LoVo (cell line): ENCODE measurements at regions not wholly inside any gene's neighbourhood (a gene's known extent, or its start where the extent isn't known, plus 50 kb on each side); places are given as distances from the start of the nearest gene placed in this dataset.

Source experiments
- DNase-seq: peaks from one replicate; pipeline ENCODE4 v3.0.0-alpha.2; 2016; ENCODE audit warnings: low spot score

DNA sequence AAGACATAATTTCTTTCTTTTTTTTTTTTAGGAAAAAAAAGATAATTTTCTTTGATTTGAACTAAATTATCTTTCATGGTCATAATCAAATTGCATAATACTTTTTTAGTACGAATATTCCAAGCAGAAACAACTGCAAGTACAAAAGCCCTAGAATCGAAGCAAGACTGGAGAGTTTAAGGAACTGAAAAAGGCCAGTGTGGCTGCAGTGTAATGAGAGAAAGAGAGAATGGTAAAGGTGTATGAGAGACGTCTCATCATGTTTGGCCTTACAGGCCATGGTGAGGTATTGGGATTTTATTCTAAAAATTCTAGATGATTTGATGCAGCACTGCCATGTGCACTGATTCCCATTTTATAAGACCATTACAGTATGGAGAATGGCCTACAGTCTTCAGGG is 180.9 kb downstream of the SUCNR1 start:
- no peak for DNase-seq

DNA sequence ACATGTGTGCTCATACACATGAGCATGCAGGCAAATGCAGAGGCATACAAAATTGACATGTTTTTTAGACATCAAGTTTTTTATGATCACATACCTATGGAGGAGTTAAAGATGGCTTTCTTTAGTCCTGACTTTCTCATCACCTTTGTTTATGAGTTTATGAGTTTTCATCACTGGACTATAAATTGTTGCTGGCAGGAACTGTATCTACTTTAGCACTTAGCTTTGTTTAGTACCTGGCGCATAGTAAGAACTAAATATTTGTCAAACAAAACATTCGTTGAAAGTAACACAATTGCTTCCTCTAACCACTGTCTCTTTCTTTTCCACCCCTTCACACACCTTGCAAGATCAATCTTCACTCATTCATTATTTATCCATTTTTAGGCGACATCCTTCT is 182.6 kb downstream of the SUCNR1 start:
- DNase-seq = no peak

DNA sequence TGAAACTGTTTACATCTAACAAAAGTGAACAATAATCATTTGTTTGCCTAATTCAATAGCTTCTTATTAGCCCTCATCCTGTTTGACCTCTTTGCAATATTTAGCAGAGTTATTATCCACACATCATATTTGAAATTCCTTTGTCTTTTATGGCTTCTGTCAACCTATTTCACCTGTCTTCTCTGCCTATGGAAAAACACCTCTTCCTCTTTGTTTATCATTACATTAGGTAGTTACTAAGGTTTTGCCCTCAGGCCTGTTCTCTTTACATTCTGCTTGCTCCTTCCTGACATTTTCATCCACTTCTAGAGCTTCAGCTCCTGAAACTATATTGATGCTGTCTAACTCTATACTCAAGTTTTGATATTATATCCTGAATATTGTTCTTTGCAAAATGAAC is 183.0 kb downstream of the SUCNR1 start:
- no peak for DNase-seq

DNA sequence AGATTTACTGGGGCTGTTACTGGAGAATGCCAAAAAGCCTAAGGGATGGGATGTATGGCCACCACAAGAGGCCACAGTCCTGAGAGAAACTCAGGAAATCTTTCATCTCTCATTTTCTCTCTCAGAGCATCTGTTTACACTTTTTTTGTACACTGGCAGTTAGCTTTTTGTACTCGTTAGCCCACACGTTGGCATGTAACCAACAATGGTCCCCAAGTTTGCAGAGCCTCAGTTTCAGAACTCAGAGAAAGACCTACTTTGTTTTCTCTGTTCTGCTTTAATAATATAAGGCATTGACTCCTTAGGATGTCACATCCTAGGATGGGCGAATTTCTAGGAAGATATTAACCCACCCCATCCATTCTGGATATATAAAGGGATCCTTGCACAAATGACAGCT is 183.5 kb downstream of the SUCNR1 start:
- DNase-seq = no peak

DNA sequence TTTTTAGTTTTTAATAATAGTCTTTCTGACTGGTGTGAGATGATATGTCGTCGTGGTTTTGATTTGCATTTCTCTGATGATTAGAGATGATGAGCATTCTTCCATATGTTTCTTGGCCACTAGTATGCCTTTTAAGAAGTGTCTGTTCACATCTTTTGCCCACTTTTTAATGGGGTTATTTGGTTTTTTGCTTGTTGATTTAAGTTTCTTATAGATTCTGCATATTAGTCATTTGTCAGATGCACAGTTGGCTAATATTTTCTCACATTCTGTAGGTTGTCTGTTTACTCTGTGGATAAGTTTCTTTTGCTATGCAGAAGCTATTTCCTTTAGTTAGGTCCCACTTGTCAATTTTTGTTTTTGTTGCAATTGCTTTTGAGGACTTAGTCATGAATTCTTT is 185.4 kb downstream of the SUCNR1 start:
- no peak for DNase-seq

DNA sequence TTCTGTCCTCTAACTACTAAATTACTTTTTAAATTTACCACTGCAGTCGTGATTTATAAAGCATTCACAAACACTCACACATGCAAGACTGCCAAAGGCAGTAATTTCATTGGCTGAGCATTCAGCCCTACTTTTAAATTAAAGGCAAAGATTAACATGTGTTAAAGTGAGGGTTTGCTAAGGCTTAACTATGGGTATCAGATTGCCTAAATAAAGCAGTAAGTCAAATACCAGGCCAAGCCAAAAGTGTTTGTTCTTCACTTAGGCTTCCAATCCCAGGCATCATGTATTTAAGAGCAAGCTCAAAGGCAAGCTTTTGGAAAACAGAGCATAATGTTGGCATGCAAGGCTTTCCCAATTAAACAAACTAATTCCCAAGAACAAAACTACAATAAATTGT is 187.3 kb downstream of the SUCNR1 start:
- no peak for DNase-seq

DNA sequence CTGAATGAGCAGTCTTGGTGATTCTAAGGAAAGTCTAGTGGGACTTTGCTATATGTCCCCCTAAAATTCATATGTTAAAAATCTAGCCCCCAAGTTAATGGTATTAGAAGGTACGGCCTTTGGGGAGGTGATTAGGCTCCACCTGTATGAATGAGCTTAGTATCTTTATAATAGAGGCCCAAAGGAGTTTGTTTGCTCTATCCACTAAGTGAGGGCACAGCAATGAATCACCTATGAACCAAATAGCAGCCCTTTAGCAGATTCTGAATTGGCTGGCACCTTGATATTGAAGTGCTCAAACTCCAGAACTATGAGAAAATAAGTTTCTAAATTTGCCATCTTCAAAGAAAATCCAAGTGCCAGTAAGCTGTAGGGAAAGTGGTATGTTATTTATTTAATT is 187.9 kb downstream of the SUCNR1 start:
- DNase-seq = no peak

DNA sequence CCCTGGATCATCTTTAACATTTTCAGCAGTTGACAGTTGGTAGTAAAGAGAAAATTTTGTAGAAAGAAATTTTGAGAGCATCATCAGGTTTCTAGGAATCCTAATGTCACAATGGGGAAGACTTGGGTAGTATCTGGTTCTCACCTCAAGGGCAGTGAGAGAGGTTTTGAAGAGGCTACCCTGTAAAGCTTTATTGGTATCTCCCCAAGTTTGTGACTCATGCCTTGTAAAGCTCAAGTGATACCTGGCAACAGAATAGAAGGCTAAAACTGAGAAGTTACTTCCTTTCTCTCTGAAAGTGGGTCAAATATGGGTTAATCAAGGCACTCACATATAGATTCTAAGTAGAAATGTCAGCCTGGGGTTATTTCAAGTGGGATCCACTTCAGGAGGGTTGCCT is 196.4 kb downstream of the SUCNR1 start:
- DNase-seq = no peak

DNA sequence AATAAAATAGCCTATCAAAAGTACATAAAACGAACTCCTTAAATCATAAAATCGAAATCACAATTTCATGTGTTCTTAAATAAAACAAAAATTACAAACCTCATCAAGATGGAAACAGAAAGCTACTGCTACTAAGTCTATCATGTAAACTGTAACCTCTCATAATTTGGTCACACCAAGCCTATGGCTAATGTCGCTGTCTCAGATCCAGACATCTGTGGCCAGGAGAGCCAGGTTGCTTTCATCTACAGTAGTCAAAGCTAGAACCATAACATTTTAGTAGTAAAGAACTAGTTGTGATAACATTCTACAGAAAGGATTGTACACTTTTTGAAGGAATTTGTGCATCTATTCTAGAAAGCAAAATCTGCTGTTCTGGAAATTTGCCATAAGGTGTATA is 197.4 kb upstream of the MBNL1 start:
- no peak for DNase-seq

DNA sequence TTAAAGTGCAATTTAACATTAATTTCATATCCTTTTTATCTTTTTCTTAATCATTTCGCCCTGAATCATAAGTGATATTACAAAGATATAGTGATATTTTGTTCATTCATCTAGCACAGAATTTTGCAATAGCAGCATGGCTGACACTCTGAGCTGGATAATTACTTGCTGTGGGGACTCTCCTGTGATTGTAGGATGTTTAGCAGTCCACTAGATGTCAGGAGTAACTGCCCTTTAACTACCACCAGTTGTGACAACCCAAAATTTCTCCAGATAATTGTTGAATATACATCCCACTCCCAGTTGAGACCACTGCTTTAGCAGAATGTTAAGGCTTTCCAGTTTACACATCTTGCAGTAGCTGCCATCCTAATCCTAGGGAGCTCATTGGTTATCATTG is 196.8 kb upstream of the MBNL1 start:
- DNase-seq = peak; percentile 9

DNA sequence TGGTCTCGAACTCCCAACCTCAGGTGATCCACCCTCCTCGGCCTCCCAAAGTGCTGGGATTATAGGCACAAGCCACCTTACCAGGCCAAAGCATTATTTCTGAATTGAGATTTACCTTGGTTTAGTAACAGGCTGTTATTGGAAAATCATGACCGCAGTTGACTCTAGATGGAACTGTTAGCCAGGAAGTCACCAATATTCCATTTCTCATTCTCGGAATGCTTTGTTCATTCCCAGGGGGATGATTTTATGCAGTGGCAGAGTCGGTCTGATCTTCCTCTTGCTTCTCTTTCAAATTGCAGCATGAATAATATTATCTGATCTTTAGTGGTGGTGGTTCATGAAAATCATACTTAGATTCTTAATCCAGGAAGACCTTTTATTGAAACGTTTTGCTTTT is 195.5 kb upstream of the MBNL1 start:
- no peak for DNase-seq

DNA sequence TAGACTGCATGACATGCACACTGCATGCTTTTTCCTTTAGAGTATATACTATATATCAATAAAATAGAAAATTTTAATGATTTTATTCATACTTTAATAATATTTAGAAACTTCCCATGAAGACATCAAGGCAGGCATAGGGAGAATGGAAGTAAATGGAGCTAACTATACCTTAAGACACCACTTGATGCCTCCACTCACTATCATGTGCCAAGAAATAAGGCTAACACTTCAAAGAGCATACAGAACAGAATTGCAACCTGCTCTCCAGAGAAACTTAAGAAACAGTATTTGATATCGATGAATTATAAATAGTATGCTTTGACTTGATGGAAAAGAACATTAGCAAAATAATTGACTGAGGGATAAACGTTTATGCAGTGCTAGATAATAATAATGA is 192.6 kb upstream of the MBNL1 start:
- no peak for DNase-seq

DNA sequence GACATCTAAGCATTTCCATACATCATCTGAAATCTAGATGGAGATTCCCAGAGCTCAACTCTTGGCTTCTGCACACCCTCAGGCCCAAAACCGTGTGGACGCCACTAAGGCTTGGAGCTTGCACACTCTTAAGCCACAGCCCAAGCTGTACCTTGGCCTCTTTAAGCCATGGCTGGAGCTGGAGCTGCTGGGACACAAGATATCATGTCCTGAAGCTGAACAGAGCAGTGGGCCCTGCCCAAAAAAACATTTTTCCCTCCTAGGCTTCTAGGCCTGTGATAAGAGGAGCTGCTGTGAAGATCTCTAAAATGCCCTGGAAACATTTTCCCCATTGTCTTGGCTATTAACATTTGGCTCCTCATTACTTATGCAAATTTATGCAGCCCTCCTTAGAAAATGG is 188.7 kb upstream of the MBNL1 start:
- DNase-seq = no peak

DNA sequence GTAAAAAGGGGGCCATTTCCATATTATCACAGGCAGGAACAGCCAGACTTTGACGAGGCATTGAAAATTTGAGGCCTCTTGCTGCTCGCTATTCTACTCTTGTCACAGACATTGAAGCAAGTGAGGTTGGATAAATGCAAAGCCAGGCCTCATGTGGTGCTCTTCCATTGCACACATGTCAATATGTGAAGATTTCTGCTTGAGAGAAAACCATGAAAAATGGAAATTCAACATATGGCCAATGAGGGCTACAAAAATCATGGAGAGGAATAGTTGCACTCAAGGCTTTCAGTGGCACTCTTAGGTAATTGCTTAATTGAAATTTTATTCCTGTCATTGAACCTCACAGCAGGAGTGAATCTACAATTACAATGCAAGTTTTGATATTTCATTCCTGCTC is 185.6 kb upstream of the MBNL1 start:
- DNase-seq = no peak

DNA sequence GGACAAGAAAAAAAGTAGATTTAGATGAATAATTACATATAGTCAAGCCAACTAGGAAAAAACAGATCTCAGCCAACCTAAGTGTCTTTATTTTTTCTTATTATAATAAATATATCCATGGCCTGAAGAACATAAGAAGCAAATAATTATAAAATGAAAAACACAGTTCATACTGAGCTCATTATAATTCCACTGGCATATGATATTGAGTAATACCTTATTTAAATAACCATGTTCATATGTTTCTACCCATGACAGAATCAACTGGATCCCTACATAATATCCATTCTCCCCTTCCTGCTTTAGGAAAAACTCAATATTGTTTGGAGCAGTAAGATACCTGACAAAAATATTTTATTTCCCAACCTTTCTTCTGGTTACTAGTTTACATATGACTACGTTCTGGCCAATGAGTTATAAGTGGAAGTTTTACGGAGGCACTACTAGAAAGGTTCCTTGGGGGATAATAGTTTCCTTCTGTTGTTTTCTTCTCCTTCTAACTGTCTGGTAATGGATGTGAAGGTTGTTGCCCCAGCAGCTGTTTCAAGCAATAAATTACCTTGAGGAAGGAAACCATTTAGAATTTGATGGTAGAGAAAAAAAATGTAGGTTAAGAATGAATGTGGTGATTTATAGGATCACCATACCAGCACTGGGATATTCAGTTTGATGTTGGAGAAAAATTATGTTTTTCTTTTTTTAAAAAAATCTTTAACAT is 184.1 kb upstream of the MBNL1 start:
- DNase-seq = no peak

DNA sequence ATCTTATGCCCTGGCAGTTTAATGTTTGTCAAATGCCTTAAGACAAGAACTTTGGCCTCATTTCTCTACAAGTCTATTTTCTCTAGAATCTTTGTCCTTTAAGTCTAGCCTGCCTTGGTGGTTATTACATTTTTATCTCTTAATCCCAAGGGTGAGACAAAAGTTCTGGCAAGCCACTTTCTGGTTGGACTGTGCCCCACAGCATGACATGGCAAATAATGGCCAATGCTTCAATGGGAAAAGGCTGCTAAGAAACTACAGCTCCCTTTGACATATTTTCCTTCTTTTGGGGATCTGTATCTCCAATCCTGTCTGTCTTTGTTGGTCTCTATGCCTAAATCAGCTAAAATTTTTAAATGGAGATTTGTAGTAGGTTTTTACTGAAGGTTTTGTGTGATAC is 181.6 kb upstream of the MBNL1 start:
- DNase-seq = no peak

DNA sequence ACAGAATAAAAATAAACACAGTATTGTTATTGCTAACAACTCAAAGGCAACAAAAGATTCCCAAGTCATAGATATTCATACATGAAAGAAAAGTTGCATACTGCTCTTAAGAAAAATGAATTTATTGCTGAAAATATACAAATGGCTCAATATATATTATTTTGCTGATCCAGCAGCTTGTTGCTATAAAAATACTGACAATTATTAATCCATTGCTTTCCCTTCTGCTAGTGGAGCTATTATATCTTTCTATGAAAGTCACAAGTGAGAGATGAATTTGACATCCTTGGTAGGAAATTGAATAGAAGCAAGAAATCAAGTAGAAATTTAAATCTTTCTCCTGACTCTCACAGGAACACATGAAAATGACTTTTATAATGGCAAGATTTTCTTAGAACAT is 179.2 kb upstream of the MBNL1 start:
- no peak for DNase-seq

DNA sequence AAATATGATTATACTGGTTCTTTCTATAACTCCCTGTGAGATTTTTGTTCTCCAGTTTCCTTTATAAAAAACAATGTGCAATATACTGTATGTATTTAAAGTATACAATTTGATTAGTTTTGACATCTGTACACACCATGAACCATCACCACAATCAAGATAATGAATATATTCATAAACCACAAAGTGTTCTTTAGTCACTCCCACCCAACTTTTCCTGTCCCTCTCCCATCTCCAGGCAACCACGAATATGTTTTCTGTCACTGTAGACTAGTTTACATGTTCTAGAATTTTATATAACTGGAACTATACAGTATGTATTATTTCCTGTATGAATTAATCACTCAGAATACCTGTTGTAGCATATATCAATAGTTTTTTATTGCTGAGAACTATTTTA is 177.0 kb upstream of the MBNL1 start:
- DNase-seq = no peak

DNA sequence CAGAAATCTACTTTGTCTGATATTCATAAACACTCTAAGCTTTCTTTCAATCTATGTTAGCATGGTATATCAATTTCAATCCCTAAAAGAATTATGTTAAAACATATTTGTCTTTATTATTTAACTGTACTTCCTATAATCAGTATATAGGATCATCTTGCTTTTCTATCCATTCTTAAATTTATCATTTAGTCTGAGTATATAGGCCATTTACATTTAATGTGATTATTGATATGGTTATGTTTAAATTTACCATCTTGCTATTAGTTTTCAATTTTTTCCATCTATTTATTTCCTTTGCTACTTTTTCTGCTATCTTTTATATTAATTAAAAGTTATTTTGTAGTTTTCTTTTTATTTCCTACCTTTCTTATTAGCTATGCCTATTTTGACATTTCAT is 174.8 kb upstream of the MBNL1 start:
- no peak for DNase-seq

DNA sequence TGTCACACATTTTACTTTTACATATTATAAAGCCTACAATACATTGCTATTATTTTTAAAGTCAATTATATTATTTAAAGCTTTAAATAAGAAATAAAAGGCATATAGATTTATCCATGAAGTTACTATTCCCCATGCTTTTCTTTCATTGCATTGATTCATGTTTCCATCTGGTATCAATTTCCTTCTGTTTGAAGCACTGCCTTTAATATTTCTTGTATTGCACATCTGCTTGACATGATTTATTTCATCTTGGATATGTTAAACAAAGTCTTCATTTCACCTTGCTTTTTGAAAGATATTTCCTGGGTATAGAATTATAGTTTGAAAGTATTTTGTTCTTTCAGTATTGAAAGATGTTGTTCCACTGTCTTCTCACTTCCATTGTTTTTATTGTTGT is 174.3 kb upstream of the MBNL1 start:
- no peak for DNase-seq

DNA sequence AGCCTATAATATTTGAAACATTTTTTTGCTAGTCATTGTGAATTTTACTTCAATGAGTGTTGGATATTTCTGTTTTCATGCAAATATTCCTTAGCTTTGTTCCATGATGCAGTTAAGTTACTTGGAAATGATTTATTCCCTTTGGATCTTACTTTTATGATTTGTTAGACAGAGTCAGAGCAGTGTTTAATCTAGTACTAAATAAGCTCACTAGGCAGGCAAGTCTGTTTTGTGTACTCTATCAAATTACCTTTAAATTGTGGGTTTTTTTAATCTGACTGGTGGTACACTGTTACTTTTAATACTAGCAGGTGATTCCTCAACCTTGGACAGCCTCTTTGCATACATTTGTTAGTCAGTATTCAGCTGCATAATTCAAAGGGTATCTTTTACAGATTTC is 173.3 kb upstream of the MBNL1 start:
- DNase-seq = no peak

DNA sequence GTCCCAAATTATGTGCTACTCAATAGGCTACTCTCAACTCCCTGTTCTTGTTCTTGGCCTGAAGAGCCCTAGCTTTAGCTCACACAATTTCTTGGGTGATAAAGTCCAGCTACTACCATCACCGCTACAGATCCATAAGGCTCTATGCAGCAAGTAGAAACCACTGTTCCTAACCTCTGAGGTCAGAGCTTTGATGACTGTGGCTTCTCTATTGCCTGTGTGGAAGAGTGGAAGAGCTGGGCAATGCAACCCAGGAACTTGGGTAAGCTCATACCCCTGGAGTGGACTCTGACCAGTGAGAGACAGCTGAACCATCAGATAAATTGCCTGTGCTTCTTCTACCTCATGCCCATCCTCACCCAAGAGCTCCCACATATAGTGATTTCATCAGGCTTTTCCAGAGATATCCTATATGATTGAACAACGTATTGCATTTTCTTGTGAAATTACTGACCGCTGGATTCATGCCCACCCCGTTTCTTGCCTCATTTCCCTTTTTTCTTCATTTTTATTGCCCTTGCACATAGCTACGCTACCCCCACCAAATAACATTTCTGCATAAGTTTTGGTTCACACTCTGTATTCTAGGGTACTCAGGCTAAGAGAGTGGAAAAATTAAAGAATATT is 172.3 kb upstream of the MBNL1 start:
- no peak for DNase-seq

DNA sequence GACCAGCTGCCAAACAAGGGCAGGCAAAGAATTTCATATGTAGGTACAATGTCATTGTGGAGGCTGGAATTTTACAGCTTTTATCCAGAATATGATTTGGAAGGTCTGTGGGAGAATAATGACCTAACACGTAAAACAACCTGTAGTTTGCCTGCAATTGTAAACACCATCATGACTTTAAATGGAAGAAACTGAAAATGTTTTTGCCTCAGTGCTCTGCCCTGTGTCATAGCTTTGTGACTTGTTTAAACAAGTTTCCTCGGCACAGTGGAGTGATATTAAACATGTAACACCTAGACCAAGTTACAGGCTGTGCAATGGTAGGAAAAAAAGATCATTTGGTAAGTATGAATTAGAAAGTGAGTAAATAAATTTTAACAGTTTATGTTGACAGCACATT is 171.6 kb upstream of the MBNL1 start:
- no peak for DNase-seq

DNA sequence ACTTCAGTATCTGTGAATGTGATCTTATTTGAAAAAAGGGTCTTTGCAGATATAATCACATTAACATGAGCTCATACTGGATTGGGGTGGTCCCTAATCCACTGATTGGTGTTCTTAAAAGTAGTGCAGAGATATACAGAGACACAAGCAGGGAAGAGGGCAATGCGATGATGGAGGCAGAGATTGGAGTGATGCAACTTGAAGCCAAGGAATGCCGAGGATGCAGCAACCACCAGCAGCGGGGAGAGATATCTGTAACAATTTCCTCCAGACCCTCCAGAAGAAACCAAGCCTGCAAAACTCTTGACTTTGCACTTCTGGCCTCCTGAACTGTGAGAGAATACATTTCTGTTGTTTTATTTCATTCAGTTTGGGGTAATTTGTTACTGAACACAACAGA is 171.0 kb upstream of the MBNL1 start:
- no peak for DNase-seq
